Ascending aorta (tissue), 2 donors: ENCODE measurements at regions not wholly inside any gene's neighbourhood (a gene's known extent, or its start where the extent isn't known, plus 50 kb on each side); places are given as distances from the start of the nearest gene placed in this dataset.

Experiments used
- DNase-seq, 2 donors: peaks; one replicate each; pipeline ENCODE4 v3.0.0-alpha.2; 2019; ENCODE audit warnings: low spot score in 2 of 2
- H3K27ac ChIP-seq, 2 donors: fragments of 200-600 bp; sonication (generic); one replicate each; pipeline ENCODE4 v1.5.1; 2016 to 2017; ENCODE audit warnings: mild to moderate bottlenecking in 1 of 2
- H3K27me3 ChIP-seq: fragments of 200-600 bp; sonication (generic); one replicate; pipeline ENCODE4 v1.5.1; 2017
- H3K36me3 ChIP-seq, 2 donors: fragments of 200-600 bp; sonication (generic); one replicate each; pipeline ENCODE4 v1.5.1; 2016
- H3K4me1 ChIP-seq, 2 donors: fragments of 200-600 bp; sonication (generic); one replicate each; pipeline ENCODE4 v1.5.1; 2016 to 2017; ENCODE audit warnings: mild to moderate bottlenecking in 1 of 2
- H3K4me3 ChIP-seq, 2 donors: fragments of 200-600 bp; sonication (generic); one replicate each; pipeline ENCODE4 v1.5.1; 2016 to 2017; ENCODE audit warnings: mild to moderate bottlenecking in 1 of 2
- H3K9me3 ChIP-seq, 2 donors: fragments of 200-600 bp; sonication (generic); one replicate each; pipeline ENCODE4 v1.5.1; 2016
- CTCF ChIP-seq, 3 experiments: fragments of 200-600 bp in 2 of 3; fragments of 450-650 bp in 1 of 3; sonication (generic) in 2 of 3; IDR thresholded peaks; one replicate each; pipeline ENCODE4 v1.5.1; 2016 to 2019; ENCODE audit warnings: antibody characterized with exemption in 3 of 3, mild to moderate bottlenecking in 1 of 3, moderate library complexity in 1 of 3
- intact Hi-C: fragments of 100-400 bp; cut with DNase I; formaldehyde crosslinking; loops from one replicate; pipeline ENCODE4 v1.15.1; 2023

- Histone ChIP-seq H3K4me1 (no peaks in the 10 kb centered on the region), H3K27me3 (no peaks in the 10 kb centered on the region), H3K27ac (no peak overlapping the region), H3K36me3 (no peaks in the 10 kb centered on the region), H3K4me3 (no peak overlapping the region), H3K9me3 (no peaks in the 10 kb centered on the region)
- TF ChIP-seq CTCF (IDR thresholded peaks at IDR 0.05) = no peak
- intact Hi-C loops = no loop called here
- DNase-seq = no peak
These were observed 89.9 kb upstream of the MAGI1 start for GRCh38 chr3:66128623-66129022.

- no peak for TF ChIP-seq CTCF (IDR thresholded peaks at IDR 0.05)
- DNase-seq = no peak
These were observed 82.6 kb upstream of the MAGI1 start for GRCh38 chr3:66121318-66121717.

GRCh38 chr3:66115858-66116654 lies 77.3 kb upstream of the MAGI1 start:
- Histone ChIP-seq H3K36me3 (no peaks in the 10 kb centered on the region), H3K27me3 (no peaks in the 10 kb centered on the region), H3K4me3 (no peak overlapping the region), H3K4me1 (peaks cover 0 to 4% of the 10 kb centered on the region in 2 donors), H3K9me3 (no peaks in the 10 kb centered on the region), H3K27ac (peak overlapping the region in 1 of 2 donors; percentile 17)
- DNase-seq = peak; percentile 21 to 82
- intact Hi-C loops = loop anchor here (5.0 kb wide), 1 partner anchor 79 kb away; the partner anchor contains the start of gene MAGI1
- TF ChIP-seq CTCF (IDR thresholded peaks at IDR 0.05) = no peak

More at GRCh38 chr3:66121318-66121717, 82.6 kb upstream of the MAGI1 start:
- no peak overlapping the region for H3K4me3 ChIP-seq
- H3K36me3 ChIP-seq = no peaks in the 10 kb centered on the region
- no peaks in the 10 kb centered on the region for H3K9me3 ChIP-seq
- intact Hi-C loops = no loop called here
- H3K4me1 ChIP-seq = no peaks in the 10 kb centered on the region
- H3K27me3 ChIP-seq = no peaks in the 10 kb centered on the region
- H3K27ac ChIP-seq = no peak overlapping the region

GRCh38 chr3:66113542-66113941 lies 74.8 kb upstream of the MAGI1 start:
- no peak overlapping the region for H3K4me3 ChIP-seq
- intact Hi-C loops = no loop called here
- DNase-seq = no peak
- H3K4me1 ChIP-seq = peaks cover 0 to 4% of the 10 kb centered on the region in 2 donors
- no peaks in the 10 kb centered on the region for H3K9me3 ChIP-seq
- TF ChIP-seq CTCF (IDR thresholded peaks at IDR 0.05) = no peak
- H3K36me3 ChIP-seq = no peaks in the 10 kb centered on the region
- no peak overlapping the region for H3K27ac ChIP-seq
- H3K27me3 ChIP-seq = no peaks in the 10 kb centered on the region

- TF ChIP-seq CTCF (IDR thresholded peaks at IDR 0.05) = no peak
- Histone ChIP-seq H3K36me3 (no peaks in the 10 kb centered on the region), H3K4me3 (no peak overlapping the region), H3K27ac (no peak overlapping the region), H3K27me3 (no peaks in the 10 kb centered on the region), H3K9me3 (no peaks in the 10 kb centered on the region), H3K4me1 (peaks cover 0 to 7% of the 10 kb centered on the region in 2 donors)
- intact Hi-C loops = no loop called here
- no peak for DNase-seq
These were observed 72.1 kb upstream of the MAGI1 start for GRCh38 chr3:66110840-66111239.
